Activated T-cell treated with anti-CD3 and anti-CD28 coated beads for 1 hour (primary cell): ENCODE measurements at regions not wholly inside any gene's neighbourhood (a gene's known extent, or its start where the extent isn't known, plus 50 kb on each side); places are given as distances from the start of the nearest gene placed in this dataset.

ENCODE experiments used
- DNase-seq: peaks from one replicate; pipeline ENCODE4 v3.0.0-alpha.2; 2020; ENCODE audit warnings: low read depth

- no peak for DNase-seq
Observed at GRCh38 chr14:58947814-58948445, 240.5 kb upstream of the DAAM1 start.

- no peak for DNase-seq
Observed at GRCh38 chr14:58950555-58950954, 237.9 kb upstream of the DAAM1 start.

- DNase-seq = no peak
Observed at GRCh38 chr14:58951143-58951542, 237.3 kb upstream of the DAAM1 start.

GRCh38 chr14:58954052-58954451 lies 234.4 kb upstream of the DAAM1 start:
- no peak for DNase-seq

GRCh38 chr14:58954901-58955861 lies 233.3 kb upstream of the DAAM1 start:
- DNase-seq = no peak

- DNase-seq = no peak
Observed at GRCh38 chr14:58961045-58961731, 227.3 kb upstream of the DAAM1 start.

- no peak for DNase-seq
Observed at GRCh38 chr14:58963873-58964597, 224.4 kb upstream of the DAAM1 start.

- no peak for DNase-seq
Observed at GRCh38 chr14:58964598-58964928, 223.9 kb upstream of the DAAM1 start.

- no peak for DNase-seq
Observed at GRCh38 chr14:58965601-58966000, 222.9 kb upstream of the DAAM1 start.

GRCh38 chr14:58966997-58967396 lies 221.5 kb upstream of the DAAM1 start:
- DNase-seq = no peak

- no peak for DNase-seq
Observed at GRCh38 chr14:58969951-58970751, 218.3 kb upstream of the DAAM1 start.

- DNase-seq = no peak
Observed at GRCh38 chr14:58972233-58973017, 216.0 kb upstream of the DAAM1 start.

- DNase-seq = no peak
Observed at GRCh38 chr14:58977366-58977765, 211.1 kb upstream of the DAAM1 start.

- DNase-seq = no peak
Observed at GRCh38 chr14:58978343-58978742, 210.1 kb upstream of the DAAM1 start.

GRCh38 chr14:58979325-58979724 lies 209.1 kb upstream of the DAAM1 start:
- DNase-seq = no peak

GRCh38 chr14:58981840-58982239 lies 206.6 kb upstream of the DAAM1 start:
- DNase-seq = no peak

GRCh38 chr14:58985786-58986185 lies 202.7 kb upstream of the DAAM1 start:
- DNase-seq = no peak

GRCh38 chr14:58987591-58987990 lies 200.9 kb upstream of the DAAM1 start:
- DNase-seq = no peak

GRCh38 chr14:58992935-58993334 lies 195.5 kb upstream of the DAAM1 start:
- no peak for DNase-seq

- no peak for DNase-seq
Observed at GRCh38 chr14:58994130-58994529, 194.3 kb upstream of the DAAM1 start.

- DNase-seq = no peak
Observed at GRCh38 chr14:59004012-59004411, 184.5 kb upstream of the DAAM1 start.
